GM12891 (cell line): ENCODE measurements at regions not wholly inside any gene's neighbourhood (a gene's known extent, or its start where the extent isn't known, plus 50 kb on each side); places are given as distances from the start of the nearest gene placed in this dataset.

ENCODE experiments used
- DNase-seq: peaks from one replicate; pipeline ENCODE4 v3.0.0; 2011; ENCODE audit warnings: low spot score; ENCODE audit not compliant: insufficient read length
- FAIRE-seq: peaks from 2 replicates; lab custom pipeline; 2011; peaks lifted over from hg19 to GRCh38; lab: Jason Lieb, UNC
- PAX5 ChIP-seq: IDR thresholded peaks from 2 replicates; pipeline ENCODE4 v1.6.1; 2011; ENCODE audit warnings: low read length, moderate library complexity, mild to moderate bottlenecking; ENCODE audit not compliant: insufficient read depth, severe bottlenecking
- POLR2A ChIP-seq: IDR thresholded peaks from 2 replicates; pipeline ENCODE4 v1.6.1; 2011; ENCODE audit warnings: low read depth, low read length, control low read depth
- POLR2AphosphoS5 ChIP-seq: IDR thresholded peaks from 2 replicates; pipeline ENCODE4 v1.6.1; 2011; ENCODE audit warnings: low read depth, low read length, control low read depth
- POU2F2 ChIP-seq: IDR thresholded peaks from 2 replicates; pipeline ENCODE4 v1.6.1; 2011; ENCODE audit warnings: low read depth, mild to moderate bottlenecking, control low read depth, low read length, moderate library complexity
- SPI1 ChIP-seq: IDR thresholded peaks from 2 replicates; pipeline ENCODE4 v1.6.1; 2011; ENCODE audit warnings: low read depth, low read length, control low read depth
- TAF1 ChIP-seq: IDR thresholded peaks from 2 replicates; pipeline ENCODE4 v1.6.1; 2011; ENCODE audit warnings: low read depth, low read length, control low read depth

- DNase-seq, result peak; percentile 5
- TF ChIP-seq PAX5 (no peak), SPI1 (peak; percentile 94), POLR2AphosphoS5 (no peak)
- peak; percentile 86 for FAIRE-seq
These were observed 261.4 kb upstream of the ZWINT start for GRCh38 chr10:56622335-56622973.

- DNase-seq, result no peak
- no peak for FAIRE-seq
- TF ChIP-seq TAF1 (no peak), POU2F2 (no peak), PAX5 (no peak), POLR2AphosphoS5 (no peak), POLR2A (no peak), SPI1 (no peak)
These were observed 245.1 kb upstream of the ZWINT start for GRCh38 chr10:56606202-56606601.

- no peak for TF ChIP-seq TAF1
- no peak for TF ChIP-seq POU2F2
- TF ChIP-seq PAX5, result no peak
- TF ChIP-seq SPI1, result no peak
- DNase-seq (no peak), FAIRE-seq (no peak)
These were observed 244.0 kb upstream of the ZWINT start for GRCh38 chr10:56605051-56605450.

GRCh38 chr10:56604624-56605023, 243.6 kb upstream of the ZWINT start:
- TF ChIP-seq POU2F2, result no peak
- TF ChIP-seq SPI1, result no peak
- TF ChIP-seq POLR2AphosphoS5, result no peak
- TF ChIP-seq PAX5, result no peak
- TF ChIP-seq POLR2A, result no peak
- TF ChIP-seq TAF1, result no peak
- no peak for FAIRE-seq
- DNase-seq, result no peak

GRCh38 chr10:56599201-56599600, 238.1 kb upstream of the ZWINT start:
- TF ChIP-seq PAX5 (no peak), POLR2A (no peak), TAF1 (no peak), POLR2AphosphoS5 (no peak), SPI1 (no peak), POU2F2 (no peak)
- DNase-seq (no peak), FAIRE-seq (no peak)

GRCh38 chr10:56596257-56596656, 235.2 kb upstream of the ZWINT start:
- FAIRE-seq (no peak), DNase-seq (no peak)
- TF ChIP-seq POLR2A (no peak), TAF1 (no peak), POLR2AphosphoS5 (no peak), POU2F2 (no peak), SPI1 (no peak), PAX5 (no peak)

GRCh38 chr10:56593120-56593519, 232.1 kb upstream of the ZWINT start:
- TF ChIP-seq PAX5 (no peak), POLR2A (no peak), TAF1 (no peak), SPI1 (no peak), POLR2AphosphoS5 (no peak), POU2F2 (no peak)
- FAIRE-seq (no peak), DNase-seq (no peak)

GRCh38 chr10:56586461-56586891, 225.4 kb upstream of the ZWINT start:
- DNase-seq (no peak), FAIRE-seq (no peak)
- TF ChIP-seq SPI1, result no peak
- no peak for TF ChIP-seq POLR2AphosphoS5
- no peak for TF ChIP-seq PAX5
- no peak for TF ChIP-seq TAF1
- TF ChIP-seq POU2F2, result no peak
- no peak for TF ChIP-seq POLR2A

GRCh38 chr10:56585447-56586171, 224.6 kb upstream of the ZWINT start:
- TF ChIP-seq POLR2A (no peak), TAF1 (no peak), PAX5 (no peak), POLR2AphosphoS5 (no peak), POU2F2 (no peak), SPI1 (no peak)
- DNase-seq (no peak), FAIRE-seq (no peak)

GRCh38 chr10:56583316-56583715, 222.3 kb upstream of the ZWINT start:
- no peak for TF ChIP-seq TAF1
- TF ChIP-seq PAX5, result no peak
- no peak for TF ChIP-seq POLR2A
- TF ChIP-seq POLR2AphosphoS5, result no peak
- no peak for TF ChIP-seq SPI1
- TF ChIP-seq POU2F2, result no peak
- FAIRE-seq, result no peak
- DNase-seq, result no peak
